Stomach (tissue), 4 donors: ENCODE measurements at regions not wholly inside any gene's neighbourhood (a gene's known extent, or its start where the extent isn't known, plus 50 kb on each side); places are given as distances from the start of the nearest gene placed in this dataset.

Source experiments
- EP300 ChIP-seq: sonication (generic); formaldehyde crosslinking; IDR thresholded peaks from one replicate; pipeline ENCODE4 v1.6.1; 2017; ENCODE audit warnings: antibody characterized with exemption
- POLR2A ChIP-seq, 4 donors: fragments of 450-650 bp; IDR thresholded peaks; one replicate each; pipeline ENCODE4 v1.6.1; 2016; ENCODE audit warnings: antibody characterized with exemption in 4 of 4, control low read depth in 2 of 4, mild to moderate bottlenecking in 1 of 4, moderate library complexity in 1 of 4
- POLR2AphosphoS5 ChIP-seq, 3 donors: sonication (generic); formaldehyde crosslinking; IDR thresholded peaks; one replicate each; pipeline ENCODE4 v1.6.1; 2016; ENCODE audit warnings: antibody characterized with exemption in 3 of 3
- TF ChIP-seq, protein P1 (sequence below), 7 experiments: fragments of 450-650 bp in 4 of 7; fragments of 200-600 bp in 3 of 7; sonication (generic) in 3 of 7; IDR thresholded peaks; one replicate each; pipeline ENCODE4 v1.5.1; 2016 to 2019; ENCODE audit warnings: antibody characterized with exemption in 7 of 7, control low read depth in 2 of 7, mild to moderate bottlenecking in 1 of 7

DNA sequence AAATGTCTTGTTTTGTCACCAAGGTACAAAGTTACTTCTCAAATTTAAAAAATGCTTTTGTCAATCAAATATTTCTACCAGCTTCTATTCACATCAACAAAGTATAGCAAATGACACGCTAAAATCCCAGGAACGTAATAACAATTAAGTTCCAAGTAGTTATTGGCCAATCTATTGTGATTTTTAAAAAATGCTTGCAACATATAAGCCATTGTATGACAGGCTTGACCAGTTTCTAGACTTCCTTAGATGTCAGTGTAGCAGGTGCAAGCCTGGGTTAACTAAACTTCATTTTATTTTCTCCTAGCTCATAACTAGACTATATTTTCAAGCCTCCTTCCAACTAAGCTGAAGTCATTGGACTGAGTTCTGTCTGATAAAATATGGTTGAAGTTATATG lies 494.5 kb upstream of the PKN2 start:
- TF ChIP-seq, protein P1, sequence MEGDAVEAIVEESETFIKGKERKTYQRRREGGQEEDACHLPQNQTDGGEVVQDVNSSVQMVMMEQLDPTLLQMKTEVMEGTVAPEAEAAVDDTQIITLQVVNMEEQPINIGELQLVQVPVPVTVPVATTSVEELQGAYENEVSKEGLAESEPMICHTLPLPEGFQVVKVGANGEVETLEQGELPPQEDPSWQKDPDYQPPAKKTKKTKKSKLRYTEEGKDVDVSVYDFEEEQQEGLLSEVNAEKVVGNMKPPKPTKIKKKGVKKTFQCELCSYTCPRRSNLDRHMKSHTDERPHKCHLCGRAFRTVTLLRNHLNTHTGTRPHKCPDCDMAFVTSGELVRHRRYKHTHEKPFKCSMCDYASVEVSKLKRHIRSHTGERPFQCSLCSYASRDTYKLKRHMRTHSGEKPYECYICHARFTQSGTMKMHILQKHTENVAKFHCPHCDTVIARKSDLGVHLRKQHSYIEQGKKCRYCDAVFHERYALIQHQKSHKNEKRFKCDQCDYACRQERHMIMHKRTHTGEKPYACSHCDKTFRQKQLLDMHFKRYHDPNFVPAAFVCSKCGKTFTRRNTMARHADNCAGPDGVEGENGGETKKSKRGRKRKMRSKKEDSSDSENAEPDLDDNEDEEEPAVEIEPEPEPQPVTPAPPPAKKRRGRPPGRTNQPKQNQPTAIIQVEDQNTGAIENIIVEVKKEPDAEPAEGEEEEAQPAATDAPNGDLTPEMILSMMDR (IDR thresholded peaks at IDR 0.05) = no peak
- TF ChIP-seq POLR2A (IDR thresholded peaks at IDR 0.05) (no peak), EP300 (no peak), POLR2AphosphoS5 (IDR thresholded peaks at IDR 0.05) (no peak)
